Left ventricle myocardium inferior (tissue), 1 donor: ENCODE measurements at regions not wholly inside any gene's neighbourhood (a gene's known extent, or its start where the extent isn't known, plus 50 kb on each side); places are given as distances from the start of the nearest gene placed in this dataset.

Source experiments
- DNase-seq: peaks from one replicate; pipeline ENCODE4 v3.0.0-alpha.2; 2020
- H3K27ac ChIP-seq: fragments of 200-600 bp; replicated peaks from 2 replicates; pipeline ENCODE4 v1.8.0; 2021
- H3K27me3 ChIP-seq: fragments of 200-600 bp; 2 replicates; pipeline ENCODE4 v1.8.0; 2021; ENCODE audit warnings: low read depth
- H3K36me3 ChIP-seq: fragments of 200-600 bp; 2 replicates; pipeline ENCODE4 v1.8.0; 2021
- H3K4me1 ChIP-seq: fragments of 200-600 bp; 2 replicates; pipeline ENCODE4 v1.8.0; 2021
- H3K4me3 ChIP-seq: fragments of 200-600 bp; 2 replicates; pipeline ENCODE4 v1.8.0; 2021; ENCODE audit warnings: mild to moderate bottlenecking, moderate library complexity
- H3K9me3 ChIP-seq: fragments of 200-600 bp; replicated peaks from 2 replicates; pipeline ENCODE4 v1.8.0; 2021
- intact Hi-C: fragments of 100-400 bp; cut with micrococcal nuclease; formaldehyde crosslinking; loops from one replicate; pipeline ENCODE4 v1.11.0; 2022
- TF ChIP-seq, protein P1 (sequence below): fragments of 200-600 bp; IDR thresholded peaks from 2 replicates; pipeline ENCODE4 v1.8.0; 2021; ENCODE audit warnings: antibody characterized with exemption, mild to moderate bottlenecking, borderline replicate concordance
- donor health status: DM: no; HTN: yes; CAD: no; lungs with severe emphysema.

DNA sequence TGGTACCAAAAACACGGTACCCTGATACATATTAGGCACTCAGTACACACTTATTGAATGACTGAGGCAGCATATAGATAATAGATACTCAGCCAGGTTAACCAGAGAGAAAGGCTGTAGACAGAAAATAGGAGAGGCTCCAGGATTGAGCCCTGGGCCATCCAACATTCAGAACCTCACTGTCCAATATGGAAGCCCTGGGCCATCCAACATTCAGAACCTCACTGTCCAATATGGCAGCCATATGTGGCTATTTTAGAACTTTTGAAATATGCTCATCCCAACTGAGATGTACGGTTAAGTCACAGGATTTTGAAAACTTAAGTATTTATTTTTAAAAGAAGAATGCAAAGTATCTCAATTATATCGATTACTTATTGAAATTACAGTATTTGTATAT, 142.5 kb upstream of the ID4 start:
- H3K4me3 ChIP-seq, result no peak overlapping the region
- intact Hi-C loops, result no loop called here
- no peak for DNase-seq
- H3K27me3 ChIP-seq, result peaks cover 56% of the 10 kb centered on the region
- peaks cover 5% of the 10 kb centered on the region for H3K4me1 ChIP-seq
- H3K27ac ChIP-seq, result no peak overlapping the region
- no peaks in the 10 kb centered on the region for H3K9me3 ChIP-seq
- no peaks in the 10 kb centered on the region for H3K36me3 ChIP-seq
- TF ChIP-seq, protein P1, sequence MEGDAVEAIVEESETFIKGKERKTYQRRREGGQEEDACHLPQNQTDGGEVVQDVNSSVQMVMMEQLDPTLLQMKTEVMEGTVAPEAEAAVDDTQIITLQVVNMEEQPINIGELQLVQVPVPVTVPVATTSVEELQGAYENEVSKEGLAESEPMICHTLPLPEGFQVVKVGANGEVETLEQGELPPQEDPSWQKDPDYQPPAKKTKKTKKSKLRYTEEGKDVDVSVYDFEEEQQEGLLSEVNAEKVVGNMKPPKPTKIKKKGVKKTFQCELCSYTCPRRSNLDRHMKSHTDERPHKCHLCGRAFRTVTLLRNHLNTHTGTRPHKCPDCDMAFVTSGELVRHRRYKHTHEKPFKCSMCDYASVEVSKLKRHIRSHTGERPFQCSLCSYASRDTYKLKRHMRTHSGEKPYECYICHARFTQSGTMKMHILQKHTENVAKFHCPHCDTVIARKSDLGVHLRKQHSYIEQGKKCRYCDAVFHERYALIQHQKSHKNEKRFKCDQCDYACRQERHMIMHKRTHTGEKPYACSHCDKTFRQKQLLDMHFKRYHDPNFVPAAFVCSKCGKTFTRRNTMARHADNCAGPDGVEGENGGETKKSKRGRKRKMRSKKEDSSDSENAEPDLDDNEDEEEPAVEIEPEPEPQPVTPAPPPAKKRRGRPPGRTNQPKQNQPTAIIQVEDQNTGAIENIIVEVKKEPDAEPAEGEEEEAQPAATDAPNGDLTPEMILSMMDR, result no peak

DNA sequence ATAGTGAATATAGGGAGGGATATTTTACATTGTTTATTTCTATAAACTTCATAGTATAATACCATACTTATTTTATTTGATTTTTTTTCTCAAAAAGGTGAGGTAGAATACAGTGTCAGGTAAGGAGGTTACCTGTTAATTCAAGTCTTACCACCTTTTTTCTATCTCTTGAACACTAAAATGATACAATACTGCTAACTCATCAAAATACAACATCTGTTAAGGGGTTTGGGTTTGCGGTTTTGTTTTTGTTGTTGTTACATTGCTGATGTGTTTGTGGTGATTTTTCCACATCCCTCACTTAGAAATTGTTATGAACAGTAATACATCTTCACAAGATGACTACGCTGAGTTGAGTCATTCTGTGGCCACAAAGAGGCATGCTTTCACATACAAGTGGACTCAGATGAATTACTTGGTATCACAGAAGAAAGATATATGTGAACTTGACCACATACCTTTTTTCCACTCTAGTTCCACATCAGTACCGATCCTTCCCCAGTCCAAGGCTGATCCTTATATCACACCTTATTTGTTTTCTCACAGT, 139.4 kb upstream of the ID4 start:
- H3K4me1 ChIP-seq, result no peaks in the 10 kb centered on the region
- DNase-seq, result no peak
- H3K27ac ChIP-seq, result no peak overlapping the region
- H3K27me3 ChIP-seq, result peaks cover 25% of the 10 kb centered on the region
- TF ChIP-seq, protein P1, result no peak
- intact Hi-C loops, result no loop called here
- no peak overlapping the region for H3K4me3 ChIP-seq
- H3K9me3 ChIP-seq, result no peaks in the 10 kb centered on the region
- H3K36me3 ChIP-seq, result no peaks in the 10 kb centered on the region

DNA sequence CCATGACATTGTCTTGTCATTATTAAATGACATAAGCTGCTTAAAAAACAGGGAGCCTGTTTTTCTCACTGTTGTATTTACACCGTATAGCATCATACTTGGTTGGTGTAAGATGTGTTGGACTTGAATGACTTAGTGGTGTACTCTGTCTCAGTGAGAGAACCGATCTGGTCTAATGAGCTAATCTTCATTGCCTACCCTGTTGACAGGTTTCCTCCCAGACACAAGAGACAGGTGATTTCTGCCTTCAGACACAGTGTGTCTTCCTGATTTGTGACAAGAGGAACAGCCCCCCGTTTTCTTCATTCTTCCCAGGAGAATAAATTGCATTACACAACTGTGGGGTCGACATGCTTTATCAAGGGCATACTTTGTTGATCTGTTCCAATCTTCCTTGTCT, 137.2 kb upstream of the ID4 start:
- H3K36me3 ChIP-seq, result no peaks in the 10 kb centered on the region
- DNase-seq, result no peak
- H3K27ac ChIP-seq, result no peak overlapping the region
- TF ChIP-seq, protein P1, result no peak
- no peak overlapping the region for H3K4me3 ChIP-seq
- peaks cover 3% of the 10 kb centered on the region for H3K27me3 ChIP-seq
- intact Hi-C loops, result no loop called here
- H3K9me3 ChIP-seq, result no peaks in the 10 kb centered on the region
- H3K4me1 ChIP-seq, result no peaks in the 10 kb centered on the region

DNA sequence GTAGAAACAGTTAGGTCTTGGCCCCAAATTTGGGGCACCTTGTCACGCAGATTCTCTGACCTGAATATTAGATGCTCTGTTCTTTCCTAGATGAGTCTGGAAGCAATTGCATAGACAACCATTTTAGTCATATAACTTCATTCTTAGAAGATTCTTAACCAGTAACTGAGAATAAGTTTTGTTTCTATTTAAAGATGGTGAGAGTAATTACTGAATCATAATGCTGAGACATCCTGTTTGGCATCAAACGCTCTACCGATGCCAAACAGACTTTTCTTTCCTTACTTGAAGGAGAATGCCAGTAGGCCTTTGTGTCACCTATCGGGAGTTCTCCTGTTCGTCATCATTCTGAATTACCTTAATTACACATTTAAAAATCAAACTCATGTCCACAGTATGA, 131.6 kb upstream of the ID4 start:
- DNase-seq, result no peak
- Histone ChIP-seq H3K4me1 (no peaks in the 10 kb centered on the region), H3K4me3 (no peak overlapping the region), H3K27ac (no peak overlapping the region), H3K36me3 (no peaks in the 10 kb centered on the region), H3K27me3 (no peaks in the 10 kb centered on the region), H3K9me3 (no peaks in the 10 kb centered on the region)
- TF ChIP-seq, protein P1, result no peak
- intact Hi-C loops, result no loop called here

DNA sequence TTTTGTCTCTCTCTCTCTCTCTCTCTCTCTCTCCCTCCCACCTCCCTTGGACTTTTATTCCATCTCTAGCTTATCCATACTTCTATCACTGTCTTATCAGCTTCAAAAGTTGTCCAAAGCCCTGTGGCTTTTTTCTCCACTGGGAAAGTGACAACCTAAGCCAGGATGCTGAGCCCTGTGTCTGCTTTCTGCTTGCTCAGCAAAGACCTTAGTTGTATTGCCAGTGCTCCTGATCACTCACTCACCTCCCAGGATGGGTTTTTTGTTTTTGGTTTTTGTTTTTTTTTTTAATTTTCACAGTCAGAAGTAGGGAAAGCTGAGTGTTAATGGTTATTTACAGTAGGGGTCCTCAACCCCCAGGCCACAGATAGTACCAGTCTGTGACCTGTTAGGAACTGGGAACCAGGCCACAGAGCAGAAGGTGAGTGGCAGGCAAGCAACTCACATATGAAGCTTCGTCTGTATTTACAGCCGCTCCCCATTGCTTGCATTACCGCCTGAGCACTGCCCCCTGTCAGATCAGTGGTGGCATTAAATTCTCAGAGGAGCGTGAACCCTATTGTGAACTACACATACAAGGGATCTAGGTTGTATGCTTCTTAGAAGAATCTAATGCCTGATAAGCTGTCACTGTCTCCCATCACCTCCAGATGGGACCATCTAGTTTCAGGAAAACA, 125.0 kb upstream of the ID4 start:
- intact Hi-C loops, result no loop called here
- H3K4me1 ChIP-seq, result no peaks in the 10 kb centered on the region
- no peak overlapping the region for H3K4me3 ChIP-seq
- DNase-seq, result no peak
- H3K9me3 ChIP-seq, result no peaks in the 10 kb centered on the region
- H3K27ac ChIP-seq, result no peak overlapping the region
- TF ChIP-seq, protein P1, result no peak
- H3K27me3 ChIP-seq, result no peaks in the 10 kb centered on the region
- no peaks in the 10 kb centered on the region for H3K36me3 ChIP-seq
